ENCODE measurements at regions not wholly inside any gene's neighbourhood (a gene's known extent, or its start where the extent isn't known, plus 50 kb on each side); places are given as distances from the start of the nearest gene placed in this dataset.

DNA sequence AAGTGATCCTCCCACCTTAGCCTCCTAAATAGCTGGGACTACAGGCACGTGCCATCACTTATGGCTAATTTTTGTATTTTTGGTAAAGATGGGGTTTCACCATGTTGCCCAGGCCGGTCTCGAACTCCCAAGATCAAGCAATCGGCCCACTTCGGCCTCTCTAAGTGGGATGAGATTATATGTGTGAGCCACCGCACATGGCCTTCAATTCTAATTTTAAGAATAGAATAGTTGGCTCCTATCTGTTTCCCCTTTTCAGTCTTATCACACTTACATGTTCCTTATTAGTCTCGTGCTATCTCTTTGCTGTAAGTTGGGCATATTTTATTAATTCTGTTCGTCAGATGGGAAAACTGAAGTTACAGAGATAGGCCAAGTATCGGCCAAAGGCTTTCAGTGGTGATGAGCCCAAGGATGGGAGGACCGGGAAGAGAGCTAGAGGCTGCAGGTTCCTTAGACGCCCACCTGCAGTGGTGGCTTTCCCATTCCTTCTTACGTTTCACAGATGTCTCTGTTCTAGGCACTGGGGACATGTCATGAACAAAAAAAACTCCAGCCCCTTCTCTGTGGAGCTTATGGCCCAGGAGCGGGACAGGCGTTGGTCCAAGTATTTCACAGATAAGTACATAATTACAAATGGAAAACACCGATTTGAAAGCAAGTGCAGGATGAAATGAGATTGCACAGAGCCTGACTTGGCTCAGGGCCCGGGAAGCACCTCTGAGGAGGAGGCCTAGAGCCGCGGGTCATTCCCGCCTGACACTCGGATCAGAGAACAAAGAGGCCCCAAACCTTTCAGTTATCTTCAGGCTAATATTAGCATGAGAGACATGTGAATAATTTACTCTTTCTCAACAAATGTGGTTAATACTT is 91.1 kb upstream of the KLF13 start:
- Histone ChIP-seq H3K27ac (peak overlapping the region; percentile 27 to 67 (median 57)), H3K27me3 (no peaks in the 10 kb centered on the region), H3K36me3 (no peaks in the 10 kb centered on the region), H3K4me1 (peaks cover 12 to 21% of the 10 kb centered on the region in 2 donors), H3K9me3 (no peaks in the 10 kb centered on the region), H3K4me3 (no peak overlapping the region)
- intact Hi-C loops (cut with DNase I; ENCODE audit: low total_unique reads) (no loop called here), in situ Hi-C loops (cut with MboI; ENCODE audit: low sequenced_read_pairs in 4 of 4) (no loop called here)
- no peak for ATAC-seq
- DNase-seq: no peak
- TF ChIP-seq, protein P1, sequence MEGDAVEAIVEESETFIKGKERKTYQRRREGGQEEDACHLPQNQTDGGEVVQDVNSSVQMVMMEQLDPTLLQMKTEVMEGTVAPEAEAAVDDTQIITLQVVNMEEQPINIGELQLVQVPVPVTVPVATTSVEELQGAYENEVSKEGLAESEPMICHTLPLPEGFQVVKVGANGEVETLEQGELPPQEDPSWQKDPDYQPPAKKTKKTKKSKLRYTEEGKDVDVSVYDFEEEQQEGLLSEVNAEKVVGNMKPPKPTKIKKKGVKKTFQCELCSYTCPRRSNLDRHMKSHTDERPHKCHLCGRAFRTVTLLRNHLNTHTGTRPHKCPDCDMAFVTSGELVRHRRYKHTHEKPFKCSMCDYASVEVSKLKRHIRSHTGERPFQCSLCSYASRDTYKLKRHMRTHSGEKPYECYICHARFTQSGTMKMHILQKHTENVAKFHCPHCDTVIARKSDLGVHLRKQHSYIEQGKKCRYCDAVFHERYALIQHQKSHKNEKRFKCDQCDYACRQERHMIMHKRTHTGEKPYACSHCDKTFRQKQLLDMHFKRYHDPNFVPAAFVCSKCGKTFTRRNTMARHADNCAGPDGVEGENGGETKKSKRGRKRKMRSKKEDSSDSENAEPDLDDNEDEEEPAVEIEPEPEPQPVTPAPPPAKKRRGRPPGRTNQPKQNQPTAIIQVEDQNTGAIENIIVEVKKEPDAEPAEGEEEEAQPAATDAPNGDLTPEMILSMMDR (IDR thresholded peaks at IDR 0.05 in 4 of 5, conservative IDR thresholded peaks at IDR 0.05 in 1 of 5): no peak
- TF ChIP-seq POLR2A (IDR thresholded peaks at IDR 0.05): no peak

DNA sequence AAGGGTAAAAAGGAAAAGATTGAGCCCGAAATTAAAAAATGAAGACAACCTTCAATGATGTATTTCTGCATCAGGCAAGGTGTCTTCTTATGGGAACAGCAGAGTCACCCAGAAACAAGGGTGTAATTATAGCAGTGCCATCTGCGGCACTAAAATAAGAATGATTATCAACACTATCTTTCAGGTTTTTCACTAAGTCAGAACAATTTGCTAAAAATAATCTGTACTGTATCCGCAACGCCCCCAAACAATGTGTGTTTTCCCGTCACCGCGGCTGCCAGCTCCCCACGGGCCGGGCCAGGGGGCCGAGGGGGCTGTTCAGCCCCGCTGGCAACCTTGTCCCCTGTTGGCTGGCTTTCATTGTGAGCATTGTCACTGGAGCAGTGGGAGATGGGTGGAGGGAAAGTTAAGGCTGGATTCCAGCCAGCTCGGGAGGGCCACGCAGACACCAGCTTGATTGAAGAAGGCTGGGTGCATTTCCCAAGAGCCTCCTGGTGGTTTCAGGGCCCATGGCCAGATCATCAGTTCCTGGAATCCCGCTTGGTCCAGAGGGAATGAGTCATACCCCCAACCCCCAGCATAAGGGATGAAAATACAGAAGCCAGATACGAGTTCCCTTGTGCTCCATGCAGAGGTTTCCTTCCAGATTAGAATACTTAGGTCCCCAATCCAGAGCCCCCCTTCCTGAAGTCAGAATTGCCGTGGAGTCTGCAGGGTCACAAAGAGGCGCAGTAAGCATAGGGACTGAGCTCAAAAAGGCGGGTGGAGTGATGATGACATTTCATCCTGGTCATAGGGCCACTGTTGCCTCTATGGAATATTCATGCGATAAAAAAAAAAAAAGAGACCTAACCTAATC is 90.2 kb upstream of the KLF13 start:
- ATAC-seq: peak; percentile 78 to 87
- peak; percentile 47 to 53 for DNase-seq
- Histone ChIP-seq H3K4me3 (peak overlapping the region in 3 of 4 donors; percentile 2 to 32 (median 15)), H3K4me1 (peaks cover 12 to 21% of the 10 kb centered on the region in 2 donors), H3K27ac (peak overlapping the region; percentile 27 to 67 (median 57)), H3K9me3 (no peaks in the 10 kb centered on the region), H3K36me3 (no peaks in the 10 kb centered on the region), H3K27me3 (no peaks in the 10 kb centered on the region)
- TF ChIP-seq, protein P1 (IDR thresholded peaks at IDR 0.05 in 4 of 5, conservative IDR thresholded peaks at IDR 0.05 in 1 of 5): no peak
- no peak for TF ChIP-seq POLR2A (IDR thresholded peaks at IDR 0.05)
- intact Hi-C loops (cut with DNase I; ENCODE audit: low total_unique reads): no loop called here
- in situ Hi-C loops (cut with MboI; ENCODE audit: low sequenced_read_pairs in 4 of 4): no loop called here

DNA sequence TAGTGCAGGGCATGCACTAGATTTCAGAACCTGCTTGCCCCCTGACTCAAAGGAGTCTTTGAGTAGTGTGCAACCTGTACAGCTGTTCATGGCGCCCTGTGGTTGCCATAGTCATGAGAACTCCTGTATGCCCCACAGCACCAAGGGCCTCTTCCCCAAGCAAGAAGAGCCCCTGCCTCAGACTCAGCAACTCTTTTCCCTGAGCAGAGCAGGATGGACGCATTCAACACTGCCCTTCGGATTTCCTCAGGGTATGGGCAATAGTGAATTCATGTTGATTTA is 89.7 kb upstream of the KLF13 start:
- Histone ChIP-seq H3K36me3 (no peaks in the 10 kb centered on the region), H3K27ac (peak overlapping the region in 2 of 4 donors; percentile 53 to 61), H3K4me3 (no peak overlapping the region), H3K9me3 (no peaks in the 10 kb centered on the region), H3K4me1 (peaks cover 12 to 21% of the 10 kb centered on the region in 2 donors), H3K27me3 (no peaks in the 10 kb centered on the region)
- no peak for ATAC-seq
- TF ChIP-seq POLR2A (IDR thresholded peaks at IDR 0.05): no peak
- TF ChIP-seq, protein P1 (IDR thresholded peaks at IDR 0.05 in 4 of 5, conservative IDR thresholded peaks at IDR 0.05 in 1 of 5): no peak
- intact Hi-C loops (cut with DNase I; ENCODE audit: low total_unique reads) (no loop called here), in situ Hi-C loops (cut with MboI; ENCODE audit: low sequenced_read_pairs in 4 of 4) (no loop called here)
- DNase-seq: no peak

DNA sequence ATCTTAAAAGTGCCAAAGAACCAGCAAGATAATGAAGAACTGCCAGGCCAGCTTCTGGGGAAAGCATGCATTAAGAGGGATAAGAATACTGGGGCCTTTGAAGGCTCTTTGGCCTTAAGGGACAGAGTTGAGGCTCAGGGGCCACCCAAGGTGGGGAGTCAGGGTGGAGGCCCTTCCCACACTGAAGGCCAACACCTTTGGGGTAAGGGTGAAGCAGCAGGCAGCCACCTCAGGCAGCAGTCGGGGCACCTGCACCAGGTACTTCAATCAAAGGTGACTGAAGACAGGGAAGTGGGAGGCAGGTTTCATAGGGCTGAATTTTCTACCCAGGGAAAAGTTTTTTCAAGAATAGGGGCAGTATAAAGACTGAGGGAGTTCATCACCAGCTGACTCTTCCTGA is 87.7 kb upstream of the KLF13 start:
- ATAC-seq: no peak
- no peak for TF ChIP-seq POLR2A (IDR thresholded peaks at IDR 0.05)
- TF ChIP-seq, protein P1 (IDR thresholded peaks at IDR 0.05 in 4 of 5, conservative IDR thresholded peaks at IDR 0.05 in 1 of 5): no peak
- H3K4me3 ChIP-seq: no peak overlapping the region
- H3K27ac ChIP-seq: no peak overlapping the region
- in situ Hi-C loops (cut with MboI; ENCODE audit: low sequenced_read_pairs in 4 of 4): no loop called here
- no peak for DNase-seq
- H3K9me3 ChIP-seq: no peaks in the 10 kb centered on the region
- intact Hi-C loops (cut with DNase I; ENCODE audit: low total_unique reads): no loop called here
- no peaks in the 10 kb centered on the region for H3K36me3 ChIP-seq
- H3K4me1 ChIP-seq: peaks cover 12 to 21% of the 10 kb centered on the region in 2 donors
- no peaks in the 10 kb centered on the region for H3K27me3 ChIP-seq

Data from gastrocnemius medialis (tissue), 4 donors.